AML-193 (cell line): ENCODE measurements at regions not wholly inside any gene's neighbourhood (a gene's known extent, or its start where the extent isn't known, plus 50 kb on each side); places are given as distances from the start of the nearest gene placed in this dataset.

ENCODE experiments used
- DNase-seq, 2 experiments: peaks; one replicate each; lab custom pipeline; 2025; lab: John Stamatoyannopoulos, UW

DNA sequence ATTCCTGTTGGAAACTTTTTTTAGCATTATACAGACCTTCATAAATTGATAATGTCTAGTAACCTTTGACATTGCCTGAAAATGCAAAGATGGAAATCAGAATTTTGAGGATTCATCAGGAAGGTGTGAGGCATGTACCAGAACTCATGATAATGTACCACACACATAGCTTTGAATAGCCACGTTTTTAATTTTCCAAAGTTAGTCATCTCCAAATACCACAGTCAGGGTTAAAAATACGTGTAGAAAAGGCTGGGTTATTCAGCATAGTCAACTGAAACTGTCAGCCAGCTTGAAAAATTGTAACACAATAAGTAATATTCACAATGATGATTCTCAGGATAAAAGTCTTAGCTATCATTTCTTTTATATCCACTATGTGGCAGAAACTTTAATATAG, 102.0 kb upstream of the THRB start:
- DNase-seq = no peak

GRCh38 chr3:24598695-24599470, 104.2 kb upstream of the THRB start:
- no peak for DNase-seq

- no peak for DNase-seq
Measured at GRCh38 chr3:24601066-24601939, 106.7 kb upstream of the THRB start.

DNA sequence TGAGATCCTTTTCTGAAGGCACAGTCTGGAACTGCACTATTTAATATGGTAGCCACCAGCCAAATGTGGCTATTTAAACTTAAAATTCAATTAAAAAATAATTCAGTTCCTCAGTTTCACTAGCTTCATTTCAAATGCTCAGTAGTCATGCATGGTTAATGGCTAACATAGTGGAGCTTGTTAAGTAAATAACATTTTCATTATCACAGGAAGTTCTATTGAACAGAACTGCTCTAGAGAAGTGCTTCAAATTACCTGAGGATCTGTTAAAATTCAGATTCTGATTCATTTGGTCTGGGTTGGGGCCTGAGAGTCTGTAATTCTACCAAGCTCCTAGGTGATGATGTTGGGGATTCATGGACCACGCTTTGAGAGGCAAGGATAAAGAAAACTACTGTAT, 109.6 kb upstream of the THRB start:
- DNase-seq = no peak

DNA sequence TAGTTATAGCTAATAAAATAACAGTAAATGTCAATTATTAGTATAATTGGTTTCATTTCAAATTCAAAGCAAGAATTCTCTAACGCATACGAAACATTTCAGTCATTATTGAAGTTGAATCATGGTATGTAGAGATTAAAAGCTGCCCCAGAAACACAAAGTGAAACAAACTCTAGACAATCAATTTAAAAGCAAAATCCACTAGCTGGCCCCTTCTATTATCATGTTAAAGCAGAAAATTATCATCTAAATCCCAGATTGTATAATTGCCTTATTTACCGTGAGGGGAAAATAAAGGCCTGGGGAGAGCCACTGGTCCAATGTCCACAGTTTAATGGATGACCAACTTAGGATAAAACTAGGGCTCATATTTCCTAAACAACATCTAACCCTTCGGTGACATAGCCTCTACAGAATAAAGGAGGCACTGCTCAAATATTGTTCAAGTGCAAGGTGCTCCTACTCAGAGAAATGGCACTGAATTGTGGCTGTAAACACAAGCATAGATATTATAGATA, 110.9 kb upstream of the THRB start:
- no peak for DNase-seq

DNA sequence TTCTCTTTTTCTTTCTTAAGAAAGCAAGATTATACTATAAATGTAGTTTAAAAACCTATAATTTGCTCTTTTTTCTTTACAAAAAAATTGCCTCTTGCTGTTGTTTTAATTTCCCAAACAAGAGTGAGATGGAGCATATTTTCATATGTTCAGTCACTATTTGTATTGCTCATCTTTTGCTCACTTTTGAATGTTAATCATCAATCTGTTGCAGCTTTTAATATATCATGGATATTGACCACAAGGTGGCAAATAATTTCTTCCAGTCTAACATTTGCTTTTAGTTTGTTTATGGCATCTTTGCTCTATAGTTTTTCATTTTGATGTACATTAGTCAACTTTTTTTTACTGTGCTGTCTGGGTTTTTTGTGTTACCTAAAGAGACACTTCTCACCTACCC, 112.6 kb upstream of the THRB start:
- no peak for DNase-seq

GRCh38 chr3:24608701-24609390, 114.2 kb upstream of the THRB start:
- DNase-seq = no peak

DNA sequence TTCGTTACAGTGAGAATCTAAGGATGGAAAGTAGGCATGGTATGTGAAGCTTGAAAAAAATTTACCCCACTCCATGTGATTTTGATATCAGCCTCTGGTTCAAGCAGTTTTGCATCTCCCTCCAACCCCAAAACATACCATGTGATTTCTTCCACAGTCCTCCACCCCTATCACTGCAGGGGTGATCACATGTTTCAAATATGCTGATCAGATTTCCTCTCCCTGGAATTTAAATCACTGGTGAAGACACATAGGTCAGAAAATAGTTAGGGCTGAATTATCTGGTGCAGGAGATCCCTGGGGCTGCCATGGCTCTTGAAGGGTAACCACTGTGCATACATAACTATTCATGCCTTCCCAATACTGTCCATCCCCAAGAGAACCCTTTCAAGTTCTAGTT, 119.7 kb upstream of the THRB start:
- no peak for DNase-seq

GRCh38 chr3:24615177-24615576, 120.5 kb upstream of the THRB start:
- no peak for DNase-seq

GRCh38 chr3:24616110-24616829, 121.6 kb upstream of the THRB start:
- DNase-seq = no peak

- no peak for DNase-seq
Measured at GRCh38 chr3:24622138-24622537, 127.5 kb upstream of the THRB start.

DNA sequence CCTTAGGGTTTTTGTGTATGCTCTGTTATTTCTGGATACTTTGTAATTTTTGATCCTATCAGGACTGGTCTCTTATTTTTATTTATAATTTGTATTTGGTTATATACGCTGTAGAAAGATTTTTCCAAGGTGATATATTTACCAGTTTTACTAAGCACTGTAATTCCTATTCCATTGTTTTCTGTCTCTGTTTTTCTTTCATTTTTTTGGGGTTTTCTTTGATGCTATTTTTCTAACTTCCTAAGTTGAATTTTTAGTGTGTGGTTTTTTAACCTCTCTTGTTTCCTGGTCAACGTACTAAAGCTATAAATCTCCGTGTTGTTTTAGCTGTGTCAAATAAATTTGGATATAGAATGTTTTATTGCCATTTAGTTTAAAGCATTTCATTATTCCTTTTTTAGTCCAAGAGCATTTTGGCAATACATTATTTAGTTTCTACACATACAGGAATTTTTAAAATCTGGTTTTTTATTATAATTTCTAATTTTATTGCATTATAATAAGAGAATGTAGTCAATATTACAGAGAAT, 128.1 kb upstream of the THRB start:
- no peak for DNase-seq

GRCh38 chr3:24623657-24624056, 129.0 kb upstream of the THRB start:
- DNase-seq = no peak

DNA sequence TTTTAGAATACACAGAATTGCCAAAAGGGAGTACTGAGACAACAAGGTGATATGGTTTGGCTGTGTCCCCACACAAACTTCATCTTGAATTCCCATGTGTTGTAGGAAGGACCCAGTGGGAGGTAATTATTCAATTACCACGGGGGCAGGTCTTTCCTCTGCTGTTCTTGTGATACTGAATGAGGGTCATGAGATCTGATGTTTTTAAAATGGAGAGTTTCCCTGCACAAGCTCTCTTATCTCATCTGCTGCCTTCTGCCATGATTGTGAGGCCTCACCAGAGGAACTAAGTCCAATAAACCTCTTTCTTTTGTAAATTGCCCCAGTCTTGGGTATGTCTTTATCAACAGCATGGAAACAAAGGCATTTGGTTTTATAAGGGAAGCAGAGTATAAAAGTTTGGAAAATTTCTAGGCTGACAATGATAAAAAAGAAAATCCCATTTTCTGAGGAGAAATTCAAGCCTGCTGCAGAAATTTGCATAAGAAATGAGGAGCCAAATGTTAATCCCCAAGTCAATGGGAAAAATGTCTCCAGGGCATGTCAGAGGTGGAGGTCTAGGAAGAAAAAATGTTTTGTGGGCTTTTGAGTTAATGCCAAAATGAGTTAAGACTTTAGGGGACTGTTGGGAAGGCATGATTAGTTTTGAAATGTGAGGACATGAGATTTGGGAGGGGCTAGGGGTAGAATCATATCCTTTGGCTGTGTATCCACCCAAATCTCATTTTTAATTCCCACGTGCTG, 130.5 kb upstream of the THRB start:
- no peak for DNase-seq

DNA sequence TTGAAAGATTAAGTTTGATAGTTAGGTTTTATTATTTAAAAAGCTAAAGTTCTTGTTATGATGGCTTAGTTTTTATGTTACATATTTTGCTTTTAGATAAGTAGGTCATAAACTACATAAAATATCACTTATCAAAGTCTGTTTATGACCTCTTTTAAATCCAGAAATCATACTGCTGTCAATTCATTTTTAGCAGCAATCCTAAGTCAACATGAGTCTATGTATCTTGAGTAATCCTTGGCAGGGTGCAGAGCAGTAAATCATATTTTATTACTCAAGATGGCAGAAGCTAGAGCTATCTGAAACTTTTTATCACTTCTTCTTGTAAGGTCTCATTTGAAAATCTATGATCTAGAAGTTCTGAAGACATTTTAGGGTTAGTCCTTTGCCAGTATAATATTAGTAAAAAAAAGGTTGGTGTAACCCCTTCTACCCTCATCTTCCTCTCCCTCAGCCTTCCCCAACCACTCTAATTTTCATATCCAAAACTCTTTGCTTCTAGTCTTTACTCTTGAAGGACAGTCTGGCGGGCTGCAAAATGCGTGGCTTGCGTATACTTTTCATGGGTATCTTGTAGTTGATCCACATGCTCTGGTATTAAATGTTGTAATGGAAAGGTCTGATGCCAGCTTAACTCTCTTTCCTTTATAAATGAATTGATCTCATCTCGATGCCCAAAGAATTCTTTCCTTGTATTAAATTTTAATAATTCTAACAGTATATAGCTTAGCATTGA, 134.0 kb upstream of the THRB start:
- DNase-seq = no peak

DNA sequence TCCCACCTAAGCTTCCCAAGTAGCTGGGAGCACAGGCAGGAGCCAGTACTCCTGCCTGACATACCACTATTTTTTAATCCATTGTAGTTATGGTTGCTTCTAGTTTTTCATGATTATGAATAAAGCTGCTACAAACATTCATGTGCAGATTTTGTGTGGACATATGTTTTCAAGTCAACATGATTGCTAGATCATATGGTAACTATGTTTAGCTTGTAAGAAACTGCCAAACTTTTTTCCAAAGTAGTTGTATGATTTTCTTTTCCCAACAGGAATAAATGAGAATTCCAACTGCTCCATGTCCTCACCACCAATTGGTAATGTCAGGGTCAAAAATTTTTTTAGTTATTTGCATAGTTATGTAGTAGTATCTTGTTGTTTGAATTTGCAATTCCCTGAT, 136.8 kb upstream of the THRB start:
- no peak for DNase-seq

GRCh38 chr3:24639061-24639460, 144.4 kb upstream of the THRB start:
- no peak for DNase-seq

GRCh38 chr3:24639481-24640329, 145.1 kb upstream of the THRB start:
- no peak for DNase-seq

GRCh38 chr3:24640330-24640877, 145.8 kb upstream of the THRB start:
- no peak for DNase-seq
